AG04449 (cell line): ENCODE measurements at regions not wholly inside any gene's neighbourhood (a gene's known extent, or its start where the extent isn't known, plus 50 kb on each side); places are given as distances from the start of the nearest gene placed in this dataset.
"Not testable (repeated sequence)": the region's sequence is repeated elsewhere in the genome, so short reads cannot be mapped to it uniquely, and the experiment has no call there.

ENCODE experiments used
- CTCF ChIA-PET: fragments of 350-600 bp; formaldehyde crosslinking; extraction: SDS; loops from one replicate; lab custom pipeline; 2021; ENCODE audit warnings: antibody characterized with exemption; lab: Yijun Ruan, JAX
- POLR2A ChIA-PET: fragments of 400-600, 350-600 bp; formaldehyde crosslinking; extraction: SDS; loops from one replicate; lab custom pipeline; 2020; ENCODE audit warnings: antibody characterized with exemption, inconsistent platforms; lab: Yijun Ruan, JAX
- DNase-seq: peaks from one replicate; pipeline ENCODE4 v3.0.0-alpha.2; 2010; ENCODE audit warnings: low read depth, low spot score
- H3K4me3 ChIP-seq: 2 replicates; pipeline ENCODE4 v1.5.1; 2011; ENCODE audit warnings: low read depth, mild to moderate bottlenecking, control low read depth, low read length
- CTCF ChIP-seq: IDR thresholded peaks from one replicate; pipeline ENCODE4 v1.5.1; 2011; ENCODE audit warnings: mild to moderate bottlenecking, moderate library complexity, low read length, control low read depth, inconsistent platforms; ENCODE audit not compliant: insufficient read depth; ENCODE audit errors: missing control alignments

- no peak for TF ChIP-seq CTCF
- ChIA-PET POLR2A (no interaction called here), CTCF (interaction anchor here (1.4 to 1.5 kb wide), 2 partner anchors 12 to 47 kb away, joined by 3 to 4 read pairs; no protein-coding TSS in a partner anchor)
- no peak overlapping the region for H3K4me3 ChIP-seq
- DNase-seq, result no peak
These were observed 153.2 kb upstream of the THBS2 start for GRCh38 chr6:169406804-169407203.

DNA sequence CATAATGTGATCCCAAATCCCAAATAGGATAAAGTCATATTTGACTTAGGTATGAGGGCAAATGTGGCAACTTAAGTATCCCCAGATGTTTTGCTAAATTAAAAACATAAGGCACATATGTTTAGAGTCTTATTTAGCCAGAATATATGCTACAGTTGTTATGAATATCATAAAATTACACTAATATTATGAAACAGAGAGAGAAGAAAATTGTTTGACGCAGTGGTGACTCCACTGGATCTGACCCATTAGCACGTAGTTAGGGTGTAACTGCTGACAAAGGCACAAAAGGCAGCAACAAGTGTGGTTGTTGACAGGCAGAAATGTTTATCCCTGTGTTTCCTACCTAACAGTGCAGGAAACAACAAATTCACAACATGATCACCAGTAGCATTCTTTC, 152.4 kb upstream of the THBS2 start:
- ChIA-PET POLR2A (no interaction called here), CTCF (interaction anchor here (1.5 kb wide), 1 partner anchor 11 kb away, joined by 4 read pairs; no protein-coding TSS in a partner anchor)
- H3K4me3 ChIP-seq, result no peak overlapping the region
- no peak for TF ChIP-seq CTCF
- DNase-seq, result no peak

- CTCF ChIA-PET, result interaction anchor here (1.3 to 1.7 kb wide), 2 partner anchors 14 to 40 kb away, joined by 3 read pairs; no protein-coding TSS in a partner anchor
- H3K4me3 ChIP-seq, result no peak overlapping the region
- no peak for TF ChIP-seq CTCF
- POLR2A ChIA-PET, result no interaction called here
- DNase-seq, result no peak
These were observed 151.2 kb upstream of the THBS2 start for GRCh38 chr6:169404828-169405227.

- POLR2A ChIA-PET, result no interaction called here
- CTCF ChIA-PET, result no interaction called here
- TF ChIP-seq CTCF, result no peak
- no peak for DNase-seq
- no peak overlapping the region for H3K4me3 ChIP-seq
These were observed 144.9 kb upstream of the THBS2 start for GRCh38 chr6:169398342-169399105.

DNA sequence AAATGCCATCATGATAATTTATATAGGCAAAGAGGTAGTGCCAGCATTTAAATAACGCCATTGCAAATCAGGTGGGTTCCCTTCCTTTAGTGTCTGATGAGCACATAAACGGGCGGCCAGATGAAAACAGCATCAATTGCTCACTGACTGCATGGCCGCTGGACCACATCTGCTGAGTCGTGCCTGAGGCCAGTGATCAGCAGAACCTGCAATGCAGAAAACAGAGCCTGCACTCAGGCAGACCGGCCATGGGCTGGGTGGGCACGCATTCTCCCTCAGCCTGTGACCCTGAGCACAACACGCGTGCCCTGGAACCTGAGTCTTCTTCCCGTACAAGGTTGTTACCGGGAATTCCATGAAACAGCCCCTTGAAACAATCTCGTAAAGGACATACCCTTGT, 144.0 kb upstream of the THBS2 start:
- DNase-seq, result no peak
- ChIA-PET POLR2A (no interaction called here), CTCF (no interaction called here)
- H3K4me3 ChIP-seq, result no peak overlapping the region
- no peak for TF ChIP-seq CTCF

DNA sequence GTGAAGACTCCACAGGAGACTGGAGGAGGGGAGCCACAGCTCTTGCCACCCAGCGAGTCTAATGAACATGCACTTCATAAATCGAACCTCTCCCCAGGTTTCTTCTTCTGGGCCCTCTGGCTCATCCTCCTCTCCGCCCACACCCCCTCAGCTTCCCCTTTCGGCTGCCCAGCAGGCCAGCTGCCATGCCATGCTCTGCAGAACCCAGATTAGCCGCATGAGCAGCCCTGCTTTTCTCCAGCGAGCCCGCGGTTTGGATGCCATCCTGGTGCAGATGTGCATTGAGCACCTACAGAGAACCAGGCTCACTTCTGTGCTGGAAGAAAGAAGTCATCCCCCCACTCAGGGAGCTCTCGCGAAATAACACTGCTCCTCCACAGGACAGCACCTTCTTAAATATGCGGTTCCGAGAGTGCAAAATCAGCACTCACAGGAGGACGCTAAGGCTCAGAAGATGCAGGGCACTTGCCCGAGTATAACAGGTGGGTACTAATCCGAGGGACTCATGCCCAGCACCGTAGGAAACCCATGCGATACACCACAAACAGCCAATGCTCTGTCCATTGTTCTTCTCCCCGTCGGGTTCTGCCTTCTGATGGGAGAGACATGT, 143.0 kb upstream of the THBS2 start:
- no peak for DNase-seq
- TF ChIP-seq CTCF, result no peak
- H3K4me3 ChIP-seq, result no peak overlapping the region
- ChIA-PET CTCF (no interaction called here), POLR2A (no interaction called here)

DNA sequence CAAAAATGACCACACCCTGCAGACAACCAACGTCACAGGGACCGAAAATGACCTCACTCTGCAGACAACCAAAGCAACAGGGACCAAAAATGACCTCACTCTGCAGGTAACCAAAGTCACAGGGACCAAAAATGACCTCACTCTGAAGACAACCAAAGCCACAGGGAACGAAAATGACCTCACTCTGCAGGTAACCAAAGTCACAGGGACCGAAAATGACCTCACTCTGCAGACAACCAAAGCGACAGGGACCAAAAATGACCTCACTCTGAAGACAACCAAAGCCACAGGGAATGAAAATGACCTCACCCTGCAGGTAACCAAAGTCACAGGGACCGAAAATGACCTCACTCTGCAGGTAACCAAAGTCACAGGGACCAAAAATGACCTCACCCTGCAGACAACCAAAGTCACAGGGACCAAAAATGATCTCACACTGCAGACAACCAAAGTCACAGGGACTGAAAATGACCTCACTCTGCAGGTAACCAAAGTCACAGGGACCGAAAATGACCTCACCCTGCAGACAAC, 142.4 kb upstream of the THBS2 start:
- H3K4me3 ChIP-seq, DNase-seq, CTCF ChIA-PET, POLR2A ChIA-PET: not testable (repeated sequence)
